ENCODE measurements at regions not wholly inside any gene's neighbourhood (a gene's known extent, or its start where the extent isn't known, plus 50 kb on each side); places are given as distances from the start of the nearest gene placed in this dataset.

GRCh38 chr21:33998402-33998801 is 75.0 kb upstream of the MRPS6 start:
- TF ChIP-seq, protein P1, sequence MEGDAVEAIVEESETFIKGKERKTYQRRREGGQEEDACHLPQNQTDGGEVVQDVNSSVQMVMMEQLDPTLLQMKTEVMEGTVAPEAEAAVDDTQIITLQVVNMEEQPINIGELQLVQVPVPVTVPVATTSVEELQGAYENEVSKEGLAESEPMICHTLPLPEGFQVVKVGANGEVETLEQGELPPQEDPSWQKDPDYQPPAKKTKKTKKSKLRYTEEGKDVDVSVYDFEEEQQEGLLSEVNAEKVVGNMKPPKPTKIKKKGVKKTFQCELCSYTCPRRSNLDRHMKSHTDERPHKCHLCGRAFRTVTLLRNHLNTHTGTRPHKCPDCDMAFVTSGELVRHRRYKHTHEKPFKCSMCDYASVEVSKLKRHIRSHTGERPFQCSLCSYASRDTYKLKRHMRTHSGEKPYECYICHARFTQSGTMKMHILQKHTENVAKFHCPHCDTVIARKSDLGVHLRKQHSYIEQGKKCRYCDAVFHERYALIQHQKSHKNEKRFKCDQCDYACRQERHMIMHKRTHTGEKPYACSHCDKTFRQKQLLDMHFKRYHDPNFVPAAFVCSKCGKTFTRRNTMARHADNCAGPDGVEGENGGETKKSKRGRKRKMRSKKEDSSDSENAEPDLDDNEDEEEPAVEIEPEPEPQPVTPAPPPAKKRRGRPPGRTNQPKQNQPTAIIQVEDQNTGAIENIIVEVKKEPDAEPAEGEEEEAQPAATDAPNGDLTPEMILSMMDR (IDR thresholded peaks at IDR 0.05): no peak
- no peak for TF ChIP-seq POLR2A (IDR thresholded peaks at IDR 0.05)
